ENCODE measurements at regions not wholly inside any gene's neighbourhood (a gene's known extent, or its start where the extent isn't known, plus 50 kb on each side); places are given as distances from the start of the nearest gene placed in this dataset.

DNA sequence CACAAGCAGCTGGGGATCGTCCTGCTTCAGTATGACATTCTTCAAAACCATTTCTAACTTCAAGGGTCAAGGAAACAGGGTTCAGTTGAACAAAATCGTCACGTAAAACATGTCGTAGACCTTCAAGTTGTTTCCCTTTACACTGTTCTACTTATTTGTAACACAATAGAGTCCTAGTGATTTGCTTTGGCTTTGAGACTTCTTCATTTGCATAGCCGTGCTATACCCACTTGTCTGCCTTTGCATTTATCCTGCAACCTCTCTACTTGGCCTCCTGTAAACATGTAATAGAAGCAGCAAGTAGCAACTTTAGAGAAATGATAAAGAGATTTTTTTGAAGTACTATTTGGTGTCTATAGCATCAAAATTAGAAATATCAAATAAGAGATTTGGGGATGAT lies 194.9 kb downstream of the SLC7A11 start:
- H3K27ac ChIP-seq (ENCODE audit: low read length) = no peak overlapping the region
- peak overlapping the region; percentile 46; the same call in 1 of the 2 replicates for H3K4me3 ChIP-seq (ENCODE audit: low read length)
- H3K4me1 ChIP-seq (ENCODE audit: insufficient read depth, low read length) = peaks cover 25% of the 10 kb centered on the region
- no peaks in the 10 kb centered on the region for H3K9me3 ChIP-seq (ENCODE audit: insufficient read depth, low read depth, low read length)
- no peaks in the 10 kb centered on the region for H3K27me3 ChIP-seq (ENCODE audit: insufficient read depth, low read length)
- H3K9ac ChIP-seq (ENCODE audit: low read depth, low read length) = no peak overlapping the region
- H3K36me3 ChIP-seq (ENCODE audit: insufficient read depth, low read depth, low read length) = no peaks in the 10 kb centered on the region

DNA sequence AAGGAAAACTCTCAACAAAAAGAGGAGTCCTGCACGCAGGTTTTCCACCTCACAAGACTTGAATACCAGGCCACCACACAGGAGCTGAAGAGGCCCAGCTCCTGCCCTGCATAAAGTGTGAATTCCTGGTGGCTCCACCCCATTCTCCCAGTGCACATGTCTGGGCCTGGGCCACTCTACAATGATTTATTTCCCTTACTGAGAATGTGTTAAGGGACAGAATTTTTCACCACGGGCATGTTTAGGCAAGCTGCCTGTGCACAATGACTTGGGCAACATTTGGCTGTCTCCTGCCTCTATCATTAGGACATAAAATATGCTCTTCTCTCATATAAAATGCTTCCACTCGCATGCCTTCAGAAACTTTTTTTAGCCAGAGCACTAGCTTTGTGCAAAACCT lies 197.1 kb downstream of the SLC7A11 start:
- H3K9me3 ChIP-seq (ENCODE audit: insufficient read depth, low read depth, low read length) = no peaks in the 10 kb centered on the region
- H3K4me1 ChIP-seq (ENCODE audit: insufficient read depth, low read length) = peaks cover 16% of the 10 kb centered on the region
- no peak overlapping the region for H3K27ac ChIP-seq (ENCODE audit: low read length)

DNA sequence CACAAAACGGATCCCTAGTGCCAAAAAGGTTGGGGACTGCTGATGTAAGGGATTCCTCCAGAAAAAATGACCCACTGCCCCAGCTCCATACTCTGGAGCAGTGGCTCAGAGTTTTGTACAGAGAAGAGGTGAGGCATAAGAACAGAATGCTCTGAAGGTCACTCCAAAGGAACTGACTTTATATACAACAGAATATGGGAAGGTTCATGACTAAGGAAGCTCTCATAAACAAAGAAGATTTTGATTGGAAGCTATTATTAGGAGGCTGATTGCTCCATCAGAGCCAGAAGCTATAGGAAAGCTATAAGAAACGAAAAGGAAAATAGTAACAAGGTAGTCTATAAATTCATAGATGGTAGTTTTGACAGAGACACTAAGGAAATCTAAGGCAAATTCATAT lies 203.1 kb downstream of the SLC7A11 start:
- no peaks in the 10 kb centered on the region for H3K36me3 ChIP-seq (ENCODE audit: insufficient read depth, low read depth, low read length)
- H3K27me3 ChIP-seq (ENCODE audit: insufficient read depth, low read length) = no peaks in the 10 kb centered on the region
- no peak overlapping the region for H3K4me3 ChIP-seq (ENCODE audit: low read length)
- H3K9ac ChIP-seq (ENCODE audit: low read depth, low read length) = no peak overlapping the region
- peaks cover 3% of the 10 kb centered on the region; the same call in 1 of the 2 replicates for H3K4me1 ChIP-seq (ENCODE audit: insufficient read depth, low read length)
- H3K9me3 ChIP-seq (ENCODE audit: insufficient read depth, low read depth, low read length) = no peaks in the 10 kb centered on the region
- H3K27ac ChIP-seq (ENCODE audit: low read length) = no peak overlapping the region

More for the DNA sequence above, 197.1 kb downstream of the SLC7A11 start:
- Histone ChIP-seq H3K9ac (ENCODE audit: low read depth, low read length) (no peak overlapping the region), H3K36me3 (ENCODE audit: insufficient read depth, low read depth, low read length) (no peaks in the 10 kb centered on the region), H3K27me3 (ENCODE audit: insufficient read depth, low read length) (no peaks in the 10 kb centered on the region), H3K4me3 (ENCODE audit: low read length) (no peak overlapping the region)

DNA sequence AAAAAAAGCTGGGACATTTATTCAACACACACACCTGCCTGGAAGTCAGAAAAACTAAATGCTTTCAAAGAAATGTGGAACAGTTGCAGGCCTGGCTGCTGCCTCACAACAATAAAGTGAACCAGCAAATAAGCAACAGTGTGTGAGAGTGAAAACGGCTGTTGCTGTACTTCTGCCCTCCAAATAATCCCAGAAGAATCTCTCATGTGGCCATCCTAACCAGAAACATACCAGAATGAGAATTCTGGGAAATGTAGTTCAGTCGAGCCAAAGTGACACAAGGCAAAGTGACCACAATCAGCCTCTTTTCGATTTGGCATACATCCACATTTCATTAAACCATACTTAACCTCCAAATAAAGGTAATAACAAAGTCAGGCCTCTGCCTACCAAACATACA lies 204.5 kb downstream of the SLC7A11 start:
- H3K4me1 ChIP-seq (ENCODE audit: insufficient read depth, low read length) = peaks cover 3% of the 10 kb centered on the region; the same call in 1 of the 2 replicates
- H3K27me3 ChIP-seq (ENCODE audit: insufficient read depth, low read length) = no peaks in the 10 kb centered on the region
- H3K4me3 ChIP-seq (ENCODE audit: low read length) = no peak overlapping the region
- H3K9ac ChIP-seq (ENCODE audit: low read depth, low read length) = no peak overlapping the region
- no peaks in the 10 kb centered on the region for H3K9me3 ChIP-seq (ENCODE audit: insufficient read depth, low read depth, low read length)
- no peak overlapping the region for H3K27ac ChIP-seq (ENCODE audit: low read length)
- no peaks in the 10 kb centered on the region for H3K36me3 ChIP-seq (ENCODE audit: insufficient read depth, low read depth, low read length)

DNA sequence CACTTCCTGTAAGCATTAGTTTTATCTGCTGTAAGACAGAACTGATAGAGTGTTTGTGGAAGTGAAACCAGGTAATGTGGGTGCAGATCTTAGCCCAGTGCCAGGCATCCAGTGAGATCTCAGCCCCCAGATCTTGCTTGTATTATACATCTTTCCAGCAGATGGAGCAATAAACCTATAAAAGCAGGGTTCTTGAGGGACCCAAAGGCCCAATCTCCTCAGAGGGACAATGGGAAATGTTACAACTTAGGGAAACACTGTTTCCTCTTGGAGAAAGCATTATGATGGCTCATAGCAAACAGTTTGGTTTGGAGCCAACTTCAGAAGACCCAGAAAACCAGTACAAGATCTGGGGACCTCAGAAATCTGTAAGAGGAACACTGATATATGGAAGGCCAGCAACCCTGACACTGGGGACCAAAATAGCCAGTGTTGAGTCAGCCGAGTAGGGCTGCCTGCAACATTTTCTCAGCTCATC lies 206.3 kb downstream of the SLC7A11 start:
- Histone ChIP-seq H3K9me3 (ENCODE audit: insufficient read depth, low read depth, low read length) (no peaks in the 10 kb centered on the region), H3K36me3 (ENCODE audit: insufficient read depth, low read depth, low read length) (no peaks in the 10 kb centered on the region), H3K27ac (ENCODE audit: low read length) (no peak overlapping the region), H3K4me3 (ENCODE audit: low read length) (no peak overlapping the region), H3K27me3 (ENCODE audit: insufficient read depth, low read length) (no peaks in the 10 kb centered on the region), H3K4me1 (ENCODE audit: insufficient read depth, low read length) (peaks cover 3% of the 10 kb centered on the region; the same call in 1 of the 2 replicates), H3K9ac (ENCODE audit: low read depth, low read length) (no peak overlapping the region)

DNA sequence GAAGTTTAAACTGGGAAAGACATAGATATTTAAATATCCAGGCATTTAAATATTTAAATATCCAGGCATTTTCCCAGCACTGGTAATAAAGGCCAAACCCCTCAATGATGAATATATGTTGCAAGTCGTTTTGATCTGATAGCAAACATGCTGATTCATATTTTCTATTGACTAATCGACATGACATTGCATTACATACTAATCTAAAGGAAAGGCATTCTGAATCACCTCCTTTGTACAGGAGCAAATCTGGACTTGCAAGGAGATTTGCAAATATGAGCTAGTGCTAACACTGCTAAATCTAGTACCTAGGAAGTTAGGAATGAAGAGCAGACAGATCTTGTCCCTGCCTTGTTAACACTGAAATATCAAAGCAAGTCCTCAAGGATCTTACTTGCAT lies 207.3 kb downstream of the SLC7A11 start:
- H3K27ac ChIP-seq (ENCODE audit: low read length) = no peak overlapping the region
- H3K4me3 ChIP-seq (ENCODE audit: low read length) = no peak overlapping the region
- no peaks in the 10 kb centered on the region for H3K27me3 ChIP-seq (ENCODE audit: insufficient read depth, low read length)
- H3K9me3 ChIP-seq (ENCODE audit: insufficient read depth, low read depth, low read length) = no peaks in the 10 kb centered on the region
- H3K36me3 ChIP-seq (ENCODE audit: insufficient read depth, low read depth, low read length) = no peaks in the 10 kb centered on the region
- peaks cover 3% of the 10 kb centered on the region; the same call in 1 of the 2 replicates for H3K4me1 ChIP-seq (ENCODE audit: insufficient read depth, low read length)
- no peak overlapping the region for H3K9ac ChIP-seq (ENCODE audit: low read depth, low read length)

DNA sequence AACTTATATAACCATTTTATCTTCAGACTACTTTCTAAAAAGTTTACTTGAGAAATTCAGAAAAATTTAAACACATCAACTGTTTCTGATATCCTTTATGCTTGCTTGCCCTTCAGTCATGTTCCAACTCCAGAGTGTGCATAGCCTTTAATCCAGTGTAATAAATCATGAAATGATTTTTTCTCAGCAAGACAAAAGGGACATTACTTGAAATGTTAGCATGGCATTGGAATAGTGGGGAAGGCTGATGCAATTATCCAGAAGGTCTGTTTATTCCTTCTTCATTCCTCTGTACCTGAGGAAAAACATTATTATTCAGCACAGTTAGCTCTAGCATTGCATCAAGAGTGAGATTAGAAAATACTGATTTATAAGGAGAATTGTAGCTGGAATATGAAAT lies 209.9 kb downstream of the SLC7A11 start:
- Histone ChIP-seq H3K36me3 (ENCODE audit: insufficient read depth, low read depth, low read length) (no peaks in the 10 kb centered on the region), H3K9me3 (ENCODE audit: insufficient read depth, low read depth, low read length) (no peaks in the 10 kb centered on the region), H3K4me3 (ENCODE audit: low read length) (no peak overlapping the region), H3K27ac (ENCODE audit: low read length) (no peak overlapping the region), H3K9ac (ENCODE audit: low read depth, low read length) (no peak overlapping the region), H3K4me1 (ENCODE audit: insufficient read depth, low read length) (peaks cover 3% of the 10 kb centered on the region; the same call in 1 of the 2 replicates), H3K27me3 (ENCODE audit: insufficient read depth, low read length) (no peaks in the 10 kb centered on the region)

DNA sequence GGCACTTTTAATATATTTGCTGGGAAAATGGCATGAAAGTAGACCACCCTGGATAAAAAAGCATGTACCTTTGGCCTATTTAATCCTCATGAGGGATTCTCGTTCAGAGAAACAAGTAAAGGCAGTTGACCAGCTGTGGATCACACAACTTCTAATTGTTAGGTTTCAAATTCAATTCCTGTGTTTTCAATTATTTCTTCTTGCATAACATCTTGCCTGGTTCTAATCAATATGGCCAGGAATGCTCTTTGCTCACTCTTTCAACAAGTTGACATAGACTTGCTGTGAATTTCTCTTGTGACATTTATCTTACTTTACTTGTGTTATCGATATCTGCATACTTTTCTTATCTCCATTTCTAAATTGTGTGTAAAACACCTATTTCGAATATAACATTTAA lies 211.8 kb downstream of the SLC7A11 start:
- H3K27ac ChIP-seq (ENCODE audit: low read length) = no peak overlapping the region
- H3K4me3 ChIP-seq (ENCODE audit: low read length) = no peak overlapping the region
- H3K4me1 ChIP-seq (ENCODE audit: insufficient read depth, low read length) = no peaks in the 10 kb centered on the region
- H3K27me3 ChIP-seq (ENCODE audit: insufficient read depth, low read length) = no peaks in the 10 kb centered on the region
- H3K9me3 ChIP-seq (ENCODE audit: insufficient read depth, low read depth, low read length) = no peaks in the 10 kb centered on the region
- H3K36me3 ChIP-seq (ENCODE audit: insufficient read depth, low read depth, low read length) = no peaks in the 10 kb centered on the region
- no peak overlapping the region for H3K9ac ChIP-seq (ENCODE audit: low read depth, low read length)

DNA sequence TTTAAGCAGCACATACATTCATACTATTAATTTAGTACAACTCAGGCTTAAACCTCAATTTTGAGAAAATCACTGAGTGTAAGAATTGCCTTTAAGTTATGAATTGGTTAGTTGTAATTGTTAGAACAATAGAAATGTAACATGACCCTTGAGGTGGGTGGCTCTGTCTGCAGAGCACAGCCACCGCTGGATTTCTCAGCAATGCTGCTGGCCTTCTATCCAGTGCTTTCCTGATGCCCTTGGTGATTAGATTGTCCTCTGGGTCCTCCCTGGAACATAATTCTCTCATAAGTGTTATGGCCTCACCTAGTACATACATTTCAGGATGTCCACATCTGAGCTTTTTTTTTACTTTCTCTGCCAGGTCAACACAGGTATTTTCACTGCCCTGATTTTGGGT lies 213.2 kb downstream of the SLC7A11 start:
- no peaks in the 10 kb centered on the region for H3K27me3 ChIP-seq (ENCODE audit: insufficient read depth, low read length)
- no peak overlapping the region for H3K27ac ChIP-seq (ENCODE audit: low read length)
- H3K9ac ChIP-seq (ENCODE audit: low read depth, low read length) = no peak overlapping the region
- no peaks in the 10 kb centered on the region for H3K36me3 ChIP-seq (ENCODE audit: insufficient read depth, low read depth, low read length)
- H3K4me1 ChIP-seq (ENCODE audit: insufficient read depth, low read length) = no peaks in the 10 kb centered on the region
- no peak overlapping the region for H3K4me3 ChIP-seq (ENCODE audit: low read length)
- no peaks in the 10 kb centered on the region for H3K9me3 ChIP-seq (ENCODE audit: insufficient read depth, low read depth, low read length)

DNA sequence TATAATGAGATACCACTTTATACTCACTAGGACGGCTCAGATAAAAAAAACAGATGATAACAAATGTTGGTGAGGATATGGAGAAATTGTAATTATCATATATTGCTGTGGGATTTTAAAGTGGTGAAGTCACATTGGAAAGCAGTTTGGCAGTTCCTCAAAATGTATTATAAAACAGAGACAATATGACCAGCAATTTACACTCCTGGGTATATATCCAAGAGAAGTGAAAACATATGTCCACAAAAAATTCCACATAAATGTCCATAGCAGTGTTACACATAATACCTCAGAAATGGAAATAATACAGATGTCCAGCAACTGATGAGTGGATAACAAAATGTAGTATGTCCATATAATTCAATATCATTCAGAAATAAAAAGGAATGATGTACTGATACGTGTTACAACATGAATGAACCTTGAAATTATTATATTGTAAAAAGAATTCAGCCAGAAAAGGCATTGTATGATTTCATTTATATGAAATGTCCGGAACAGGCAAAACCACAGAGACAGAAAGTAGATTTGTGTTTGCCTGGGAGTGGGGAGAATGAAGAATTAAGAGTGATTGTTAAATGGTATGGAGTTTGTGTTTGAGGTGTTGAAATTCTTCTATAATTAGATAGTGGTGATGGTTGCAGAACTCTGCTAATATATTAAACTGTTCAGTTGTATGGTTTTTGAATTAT lies 220.9 kb downstream of the SLC7A11 start:
- Histone ChIP-seq H3K36me3 (ENCODE audit: insufficient read depth, low read depth, low read length) (no peaks in the 10 kb centered on the region), H3K4me3 (ENCODE audit: low read length) (no peak overlapping the region)

DNA sequence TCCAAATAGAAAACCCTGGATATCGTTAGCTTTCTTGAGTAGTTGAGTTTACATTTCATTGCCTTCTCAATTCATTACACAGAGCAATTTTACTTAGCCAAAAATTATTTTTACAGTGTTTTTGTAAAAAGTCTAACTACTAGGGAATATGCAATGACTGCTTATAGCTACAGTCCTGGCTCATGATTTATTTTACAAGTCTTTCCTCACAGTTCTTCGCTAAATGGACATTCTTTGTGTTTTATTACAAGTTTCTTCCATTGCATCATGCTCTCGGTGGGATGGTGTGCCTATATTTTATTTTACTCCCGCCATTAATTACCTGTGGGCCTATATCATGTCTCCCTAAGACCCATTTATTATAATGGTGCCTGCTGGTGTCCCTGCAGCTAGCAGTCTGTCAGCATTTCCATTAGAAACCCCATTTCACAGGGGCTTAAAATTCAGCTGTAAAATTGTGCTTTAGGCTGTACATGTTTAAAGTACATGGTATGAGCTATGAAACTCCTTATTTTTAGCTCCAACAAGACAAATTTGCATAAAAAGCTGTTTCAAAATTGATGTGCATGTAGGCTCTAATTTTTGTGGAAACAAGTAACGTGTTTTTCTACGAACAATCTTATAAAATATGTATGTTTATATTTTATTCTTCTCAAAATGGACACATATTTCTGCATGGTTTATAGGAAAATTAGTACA lies 227.4 kb downstream of the SLC7A11 start:
- Histone ChIP-seq H3K36me3 (ENCODE audit: insufficient read depth, low read depth, low read length) (no peaks in the 10 kb centered on the region), H3K4me3 (ENCODE audit: low read length) (no peak overlapping the region), H3K4me1 (ENCODE audit: insufficient read depth, low read length) (no peaks in the 10 kb centered on the region), H3K9ac (ENCODE audit: low read depth, low read length) (no peak overlapping the region), H3K27ac (ENCODE audit: low read length) (no peak overlapping the region), H3K27me3 (ENCODE audit: insufficient read depth, low read length) (no peaks in the 10 kb centered on the region), H3K9me3 (ENCODE audit: insufficient read depth, low read depth, low read length) (no peaks in the 10 kb centered on the region)

More for the DNA sequence above, 220.9 kb downstream of the SLC7A11 start:
- Histone ChIP-seq H3K9me3 (ENCODE audit: insufficient read depth, low read depth, low read length) (no peaks in the 10 kb centered on the region), H3K27ac (ENCODE audit: low read length) (no peak overlapping the region), H3K9ac (ENCODE audit: low read depth, low read length) (no peak overlapping the region), H3K27me3 (ENCODE audit: insufficient read depth, low read length) (no peaks in the 10 kb centered on the region), H3K4me1 (ENCODE audit: insufficient read depth, low read length) (no peaks in the 10 kb centered on the region)

DNA sequence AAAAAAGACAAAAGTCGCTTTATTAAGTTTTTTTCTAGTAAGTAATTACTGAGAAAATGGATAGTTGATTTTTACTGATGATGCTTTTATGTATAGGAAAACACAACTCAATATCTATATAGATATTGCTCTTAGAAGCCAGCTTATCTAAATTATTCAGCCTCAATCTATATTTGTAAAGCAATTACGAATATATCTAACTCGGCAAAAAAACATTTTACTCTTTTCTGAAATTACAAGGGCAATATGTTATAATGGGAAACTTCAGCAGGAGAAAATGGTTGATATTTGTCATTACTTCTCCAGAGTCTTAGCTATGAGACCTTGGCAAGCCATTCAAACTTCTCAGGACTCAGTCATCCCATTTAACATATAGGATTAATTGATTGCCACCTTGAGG lies 228.5 kb downstream of the SLC7A11 start:
- Histone ChIP-seq H3K9me3 (ENCODE audit: insufficient read depth, low read depth, low read length) (no peaks in the 10 kb centered on the region), H3K27me3 (ENCODE audit: insufficient read depth, low read length) (no peaks in the 10 kb centered on the region), H3K36me3 (ENCODE audit: insufficient read depth, low read depth, low read length) (no peaks in the 10 kb centered on the region), H3K9ac (ENCODE audit: low read depth, low read length) (no peak overlapping the region), H3K4me1 (ENCODE audit: insufficient read depth, low read length) (no peaks in the 10 kb centered on the region), H3K27ac (ENCODE audit: low read length) (no peak overlapping the region), H3K4me3 (ENCODE audit: low read length) (no peak overlapping the region)
